ENCODE measurements at regions not wholly inside any gene's neighbourhood (a gene's known extent, or its start where the extent isn't known, plus 50 kb on each side); places are given as distances from the start of the nearest gene placed in this dataset.

DNA sequence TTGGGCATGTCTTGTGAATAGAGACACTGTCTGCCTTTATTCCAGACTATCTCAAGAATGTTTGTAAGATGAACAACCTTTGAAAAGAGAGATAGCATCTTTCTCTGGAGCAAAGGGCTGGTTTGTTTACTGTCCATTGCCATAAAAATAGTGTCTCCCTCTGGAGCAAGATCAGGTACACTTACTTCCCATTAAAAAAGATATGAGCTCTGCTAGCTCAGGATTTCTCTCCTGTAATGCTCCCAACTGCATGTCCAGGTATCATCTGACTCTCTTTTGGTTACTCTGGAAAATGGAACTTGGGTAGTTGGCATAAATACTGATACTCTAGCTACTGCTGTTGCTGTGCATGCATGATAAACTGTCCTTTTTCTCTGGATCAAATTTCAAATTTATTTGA, 381.1 kb downstream of the TFEC start:
- Histone ChIP-seq H3K4me2 (ENCODE audit: low read length, poor library complexity, severe bottlenecking) (no peak overlapping the region), H3K79me1 (replicated peaks; ENCODE audit: low read length, poor library complexity, severe bottlenecking) (no peaks in the 10 kb centered on the region), H2AK5ac (ENCODE audit: low read length, severe bottlenecking) (no peak overlapping the region), H2BK120ac (ENCODE audit: low read depth, low read length) (no peak overlapping the region), H2BK15ac (ENCODE audit: low read depth, poor library complexity, severe bottlenecking) (no peak overlapping the region), H2BK12ac (ENCODE audit: low read length in 2 of 2) (no peak overlapping the region), H3K27me3 (ENCODE audit: control insufficient read depth in 1 of 2, insufficient read depth in 1 of 2, low read length in 2 of 2) (no peaks in the 10 kb centered on the region), H3K4ac (ENCODE audit: low read depth in 1 of 2, low read length in 2 of 2) (no peak overlapping the region), H3K4me3 (ENCODE audit: insufficient read depth in 1 of 2, low read depth in 1 of 2, low read length in 2 of 2) (no peak overlapping the region), H3K4me1 (ENCODE audit: control insufficient read depth, insufficient read depth, low read depth, low read length) (no peaks in the 10 kb centered on the region), H3K9ac (ENCODE audit: low read length) (no peak overlapping the region), H4K91ac (ENCODE audit: low read length) (no peak overlapping the region), H3K9me3 (ENCODE audit: control insufficient read depth, low read length) (no peaks in the 10 kb centered on the region), H2AFZ (ENCODE audit: low read depth, low read length) (no peak overlapping the region), H3K18ac (ENCODE audit: low read depth in 1 of 2, low read length in 2 of 2) (no peak overlapping the region), H3K23ac (ENCODE audit: low read length in 2 of 2) (no peak overlapping the region), H2BK5ac (ENCODE audit: low read depth, low read length, poor library complexity, severe bottlenecking) (no peak overlapping the region), H3K14ac (ENCODE audit: low read length in 2 of 2) (no peak overlapping the region), H3K27ac (ENCODE audit: low read length, poor library complexity, severe bottlenecking) (no peak overlapping the region), H3K36me3 (ENCODE audit: control insufficient read depth in 1 of 2, insufficient read depth in 2 of 2, low read depth in 1 of 2, low read length in 2 of 2) (no peaks in the 10 kb centered on the region), H4K8ac (ENCODE audit: low read length) (no peak overlapping the region)
- no peak for DNase-seq

DNA sequence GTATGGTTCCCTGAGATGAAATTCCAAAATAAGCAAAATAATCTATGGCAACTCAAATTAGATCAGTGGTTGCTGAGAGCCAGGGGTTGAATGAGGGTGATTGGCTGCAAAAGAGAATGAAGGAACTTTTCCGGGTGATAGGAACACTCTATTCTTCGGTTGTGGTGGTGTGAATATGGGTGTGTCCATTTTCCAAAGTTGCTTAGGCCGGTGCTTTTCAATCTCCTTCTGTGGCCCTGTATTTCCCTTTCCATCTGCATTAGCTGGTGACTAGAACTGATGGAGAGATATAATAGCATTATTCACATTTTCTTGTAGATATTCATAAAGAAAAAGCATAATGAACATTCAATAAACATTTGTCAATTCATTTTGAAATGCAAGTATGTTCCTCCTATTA, 382.9 kb downstream of the TFEC start:
- no peaks in the 10 kb centered on the region for H3K4me1 ChIP-seq (ENCODE audit: control insufficient read depth, insufficient read depth, low read depth, low read length)

GRCh38 chr7:115642194-115642593, 388.4 kb downstream of the TFEC start:
- no peak for DNase-seq
- Histone ChIP-seq H3K4ac (ENCODE audit: low read depth in 1 of 2, low read length in 2 of 2) (no peak overlapping the region), H2AFZ (ENCODE audit: low read depth, low read length) (no peak overlapping the region), H3K79me1 (replicated peaks; ENCODE audit: low read length, poor library complexity, severe bottlenecking) (no peaks in the 10 kb centered on the region), H4K8ac (ENCODE audit: low read length) (no peak overlapping the region), H3K23ac (ENCODE audit: low read length in 2 of 2) (no peak overlapping the region), H3K4me2 (ENCODE audit: low read length, poor library complexity, severe bottlenecking) (no peak overlapping the region), H2AK5ac (ENCODE audit: low read length, severe bottlenecking) (no peak overlapping the region), H3K14ac (ENCODE audit: low read length in 2 of 2) (no peak overlapping the region), H2BK12ac (ENCODE audit: low read length in 2 of 2) (no peak overlapping the region), H3K36me3 (ENCODE audit: control insufficient read depth in 1 of 2, insufficient read depth in 2 of 2, low read depth in 1 of 2, low read length in 2 of 2) (no peaks in the 10 kb centered on the region), H3K4me3 (ENCODE audit: insufficient read depth in 1 of 2, low read depth in 1 of 2, low read length in 2 of 2) (no peak overlapping the region), H2BK15ac (ENCODE audit: low read depth, poor library complexity, severe bottlenecking) (no peak overlapping the region), H3K27me3 (ENCODE audit: control insufficient read depth in 1 of 2, insufficient read depth in 1 of 2, low read length in 2 of 2) (no peaks in the 10 kb centered on the region), H3K9ac (ENCODE audit: low read length) (no peak overlapping the region), H3K27ac (ENCODE audit: low read length, poor library complexity, severe bottlenecking) (no peak overlapping the region), H3K9me3 (ENCODE audit: control insufficient read depth, low read length) (peaks cover 11% of the 10 kb centered on the region), H3K18ac (ENCODE audit: low read depth in 1 of 2, low read length in 2 of 2) (no peak overlapping the region), H4K91ac (ENCODE audit: low read length) (no peak overlapping the region), H3K4me1 (ENCODE audit: control insufficient read depth, insufficient read depth, low read depth, low read length) (no peaks in the 10 kb centered on the region), H2BK120ac (ENCODE audit: low read depth, low read length) (no peak overlapping the region), H2BK5ac (ENCODE audit: low read depth, low read length, poor library complexity, severe bottlenecking) (no peak overlapping the region)

More for the DNA sequence above, 382.9 kb downstream of the TFEC start:
- no peaks in the 10 kb centered on the region for H3K27me3 ChIP-seq (ENCODE audit: control insufficient read depth in 1 of 2, insufficient read depth in 1 of 2, low read length in 2 of 2)
- H3K14ac ChIP-seq (ENCODE audit: low read length in 2 of 2): no peak overlapping the region
- H3K4ac ChIP-seq (ENCODE audit: low read depth in 1 of 2, low read length in 2 of 2): no peak overlapping the region
- H4K91ac ChIP-seq (ENCODE audit: low read length): no peak overlapping the region
- no peak overlapping the region for H2BK12ac ChIP-seq (ENCODE audit: low read length in 2 of 2)
- no peak overlapping the region for H3K23ac ChIP-seq (ENCODE audit: low read length in 2 of 2)
- H3K18ac ChIP-seq (ENCODE audit: low read depth in 1 of 2, low read length in 2 of 2): no peak overlapping the region
- no peak overlapping the region for H3K4me3 ChIP-seq (ENCODE audit: insufficient read depth in 1 of 2, low read depth in 1 of 2, low read length in 2 of 2)
- no peak overlapping the region for H2BK120ac ChIP-seq (ENCODE audit: low read depth, low read length)
- H4K8ac ChIP-seq (ENCODE audit: low read length): no peak overlapping the region
- DNase-seq: no peak
- no peak overlapping the region for H3K9ac ChIP-seq (ENCODE audit: low read length)
- no peak overlapping the region for H3K27ac ChIP-seq (ENCODE audit: low read length, poor library complexity, severe bottlenecking)
- no peak overlapping the region for H2BK5ac ChIP-seq (ENCODE audit: low read depth, low read length, poor library complexity, severe bottlenecking)
- no peak overlapping the region for H3K4me2 ChIP-seq (ENCODE audit: low read length, poor library complexity, severe bottlenecking)
- no peak overlapping the region for H2BK15ac ChIP-seq (ENCODE audit: low read depth, poor library complexity, severe bottlenecking)
- WGBS: 84% methylated on average over 2 of the region's 3 CpGs
- H3K79me1 ChIP-seq (replicated peaks; ENCODE audit: low read length, poor library complexity, severe bottlenecking): no peaks in the 10 kb centered on the region
- no peaks in the 10 kb centered on the region for H3K9me3 ChIP-seq (ENCODE audit: control insufficient read depth, low read length)
- no peak overlapping the region for H2AK5ac ChIP-seq (ENCODE audit: low read length, severe bottlenecking)
- no peak overlapping the region for H2AFZ ChIP-seq (ENCODE audit: low read depth, low read length)
- H3K36me3 ChIP-seq (ENCODE audit: control insufficient read depth in 1 of 2, insufficient read depth in 2 of 2, low read depth in 1 of 2, low read length in 2 of 2): no peaks in the 10 kb centered on the region

- H3K79me1 ChIP-seq (replicated peaks; ENCODE audit: low read length, poor library complexity, severe bottlenecking): no peaks in the 10 kb centered on the region
- H3K4ac ChIP-seq (ENCODE audit: low read depth in 1 of 2, low read length in 2 of 2): no peak overlapping the region
- 92% methylated on average over 3 of the region's 4 CpGs for WGBS
Measured at GRCh38 chr7:115638853-115639252, 391.7 kb downstream of the TFEC start.

More at GRCh38 chr7:115638853-115639252, 391.7 kb downstream of the TFEC start:
- Histone ChIP-seq H3K9ac (ENCODE audit: low read length) (no peak overlapping the region), H2AK5ac (ENCODE audit: low read length, severe bottlenecking) (no peak overlapping the region), H3K14ac (ENCODE audit: low read length in 2 of 2) (no peak overlapping the region), H3K9me3 (ENCODE audit: control insufficient read depth, low read length) (peaks cover 11% of the 10 kb centered on the region), H2BK5ac (ENCODE audit: low read depth, low read length, poor library complexity, severe bottlenecking) (no peak overlapping the region), H4K8ac (ENCODE audit: low read length) (no peak overlapping the region), H2BK120ac (ENCODE audit: low read depth, low read length) (no peak overlapping the region), H3K27ac (ENCODE audit: low read length, poor library complexity, severe bottlenecking) (no peak overlapping the region), H3K27me3 (ENCODE audit: control insufficient read depth in 1 of 2, insufficient read depth in 1 of 2, low read length in 2 of 2) (no peaks in the 10 kb centered on the region), H3K36me3 (ENCODE audit: control insufficient read depth in 1 of 2, insufficient read depth in 2 of 2, low read depth in 1 of 2, low read length in 2 of 2) (no peaks in the 10 kb centered on the region), H3K18ac (ENCODE audit: low read depth in 1 of 2, low read length in 2 of 2) (no peak overlapping the region), H3K4me1 (ENCODE audit: control insufficient read depth, insufficient read depth, low read depth, low read length) (no peaks in the 10 kb centered on the region), H3K23ac (ENCODE audit: low read length in 2 of 2) (no peak overlapping the region), H2AFZ (ENCODE audit: low read depth, low read length) (no peak overlapping the region), H3K4me2 (ENCODE audit: low read length, poor library complexity, severe bottlenecking) (no peak overlapping the region), H4K91ac (ENCODE audit: low read length) (no peak overlapping the region), H2BK12ac (ENCODE audit: low read length in 2 of 2) (no peak overlapping the region), H3K4me3 (ENCODE audit: insufficient read depth in 1 of 2, low read depth in 1 of 2, low read length in 2 of 2) (no peak overlapping the region), H2BK15ac (ENCODE audit: low read depth, poor library complexity, severe bottlenecking) (no peak overlapping the region)
- no peak for DNase-seq
